T-cell (primary cell): ENCODE measurements at regions not wholly inside any gene's neighbourhood (a gene's known extent, or its start where the extent isn't known, plus 50 kb on each side); places are given as distances from the start of the nearest gene placed in this dataset.

Experiments used
- ATAC-seq, 4 experiments: fragments of 200-7000 bp in 3 of 4; fragments of 150-1000 bp in 1 of 4; cut with Tn5 transposase; replicated peaks in 1 of 4; 1 replicate in 3 of 4; 2 replicates in 1 of 4; pipeline ENCODE4 v1.10.0; 2021; ENCODE audit warnings: moderate library complexity in 3 of 4, mild to moderate bottlenecking in 2 of 4, moderate number of reproducible peaks in 1 of 4
- CTCF ChIA-PET, 2 donors: fragments of 300-600 bp; sonication (Branson Sonifier 250); formaldehyde crosslinking; loops; one replicate each; lab custom pipeline; 2022; ENCODE audit warnings: antibody characterized with exemption in 2 of 2; lab: Charles Lee
- POLR2A ChIA-PET, 2 donors: fragments of 300-600 bp; sonication (Branson Sonifier 250); formaldehyde crosslinking; loops; one replicate each; lab custom pipeline; 2022; ENCODE audit warnings: antibody characterized with exemption in 2 of 2; lab: Charles Lee
- DNase-seq, 35 experiments: peaks; one replicate each; pipeline versions ENCODE4 v3.0.0 to v3.0.0-alpha.2; 2013 to 2023
- H3K27ac ChIP-seq: one replicate; pipeline ENCODE4 v1.5.1; 2013; ENCODE audit warnings: low read length
- H3K27me3 ChIP-seq, 2 experiments: replicated peaks in 1 of 2; 1 replicate in 1 of 2; 2 replicates in 1 of 2; pipeline versions ENCODE4 v1.6.1 to v1.7.0; 2013; ENCODE audit warnings: low read length in 1 of 2, mixed read lengths in 1 of 2; ENCODE audit not compliant: control insufficient read depth in 2 of 2, insufficient read depth in 2 of 2; ENCODE audit errors: extremely low read depth in 1 of 2
- H3K36me3 ChIP-seq, 2 donors: 1 replicate in 1 of 2; 2 replicates in 1 of 2; pipeline versions ENCODE4 v1.6.1 to v1.7.0; 2013; ENCODE audit warnings: low read length in 1 of 2; ENCODE audit not compliant: control insufficient read depth in 2 of 2, insufficient read depth in 1 of 2; ENCODE audit errors: extremely low read depth in 1 of 2
- H3K4me1 ChIP-seq, 2 experiments: 1 replicate in 1 of 2; 2 replicates in 1 of 2; pipeline versions ENCODE4 v1.6.1 to v1.7.0; 2013; ENCODE audit warnings: low read length in 2 of 2, mixed read lengths in 1 of 2; ENCODE audit not compliant: insufficient read depth in 2 of 2, control insufficient read depth in 1 of 2; ENCODE audit errors: extremely low read depth in 1 of 2
- H3K4me3 ChIP-seq, 2 donors: 1 replicate in 1 of 2; 2 replicates in 1 of 2; pipeline versions ENCODE4 v1.5.1 to v1.7.0; 2013; ENCODE audit warnings: mild to moderate bottlenecking in 2 of 2, low read length in 1 of 2, moderate library complexity in 1 of 2; ENCODE audit not compliant: control insufficient read depth in 1 of 2; ENCODE audit errors: extremely low read depth in 1 of 2
- H3K9me3 ChIP-seq: 2 replicates; pipeline ENCODE4 v1.7.0; 2013
- H3K27ac Mint-ChIP-seq, 2 donors: one replicate each; pipeline ENCODE4 v1.8.0; 2020 to 2021; ENCODE audit warnings: mild to moderate bottlenecking in 2 of 2, mixed read lengths in 2 of 2
- H3K27me3 Mint-ChIP-seq, 2 donors: one replicate each; pipeline ENCODE4 v1.8.0; 2021 to 2022; ENCODE audit warnings: mixed read lengths in 2 of 2
- H3K36me3 Mint-ChIP-seq: one replicate; pipeline ENCODE4 v1.8.0; 2021; ENCODE audit warnings: mixed read lengths
- H3K4me1 Mint-ChIP-seq, 3 donors: one replicate each; pipeline ENCODE4 v1.8.0; 2020 to 2022; ENCODE audit warnings: mixed read lengths in 3 of 3, mild to moderate bottlenecking in 1 of 3
- H3K4me3 Mint-ChIP-seq, 3 donors: one replicate each; pipeline ENCODE4 v1.8.0; 2020 to 2022; ENCODE audit warnings: mild to moderate bottlenecking in 3 of 3, mixed read lengths in 3 of 3, moderate library complexity in 3 of 3
- H3K9me3 Mint-ChIP-seq, 3 donors: one replicate each; pipeline ENCODE4 v1.8.0; 2020 to 2022; ENCODE audit warnings: mixed read lengths in 3 of 3
- WGBS: methylation state at CpG from one replicate; pipeline ENCODE4 v1.1.5; 2013; ENCODE audit warnings: missing lambda C conversion rate; ENCODE audit not compliant: insufficient coverage; 5-methylcytosine and 5-hydroxymethylcytosine counted together

DNA sequence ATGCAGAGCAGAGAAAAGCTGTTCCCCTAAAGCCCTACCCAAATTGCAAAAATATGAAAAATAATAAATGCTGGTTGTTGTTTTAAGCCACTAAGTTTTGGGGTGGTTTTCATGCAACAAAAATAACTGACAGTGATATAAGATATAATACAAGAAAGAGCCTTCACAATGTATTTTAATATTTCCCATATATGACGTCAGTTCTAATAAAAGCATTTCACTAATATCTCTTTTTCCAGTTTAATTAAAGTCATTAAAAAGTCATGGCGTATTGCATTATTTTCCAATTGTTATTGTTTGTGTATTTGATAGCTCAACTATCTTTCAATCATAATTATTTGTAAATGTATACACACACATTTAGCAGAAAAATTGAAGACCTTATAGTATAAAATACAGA, 134.7 kb upstream of the EPHA7 start:
- H3K4me1 Mint-ChIP-seq = no peaks in the 10 kb centered on the region
- H3K36me3 ChIP-seq = no peaks in the 10 kb centered on the region
- ChIA-PET CTCF (no interaction called here), POLR2A (no interaction called here)
- H3K9me3 Mint-ChIP-seq = peaks cover 0 to 4% (median 0%) of the 10 kb centered on the region in 3 donors
- DNase-seq = no peak
- no peaks in the 10 kb centered on the region for H3K27me3 ChIP-seq
- H3K9me3 ChIP-seq = no peaks in the 10 kb centered on the region
- WGBS = no CpG with 5 or more reads among the region's 2 CpGs
- no peaks in the 10 kb centered on the region for H3K27me3 Mint-ChIP-seq
- H3K4me1 ChIP-seq = no peaks in the 10 kb centered on the region
- H3K27ac Mint-ChIP-seq = no peak overlapping the region
- no peak overlapping the region for H3K4me3 Mint-ChIP-seq
- ATAC-seq = no peak
- no peaks in the 10 kb centered on the region for H3K36me3 Mint-ChIP-seq
- H3K4me3 ChIP-seq = no peak overlapping the region
- H3K27ac ChIP-seq = no peak overlapping the region

DNA sequence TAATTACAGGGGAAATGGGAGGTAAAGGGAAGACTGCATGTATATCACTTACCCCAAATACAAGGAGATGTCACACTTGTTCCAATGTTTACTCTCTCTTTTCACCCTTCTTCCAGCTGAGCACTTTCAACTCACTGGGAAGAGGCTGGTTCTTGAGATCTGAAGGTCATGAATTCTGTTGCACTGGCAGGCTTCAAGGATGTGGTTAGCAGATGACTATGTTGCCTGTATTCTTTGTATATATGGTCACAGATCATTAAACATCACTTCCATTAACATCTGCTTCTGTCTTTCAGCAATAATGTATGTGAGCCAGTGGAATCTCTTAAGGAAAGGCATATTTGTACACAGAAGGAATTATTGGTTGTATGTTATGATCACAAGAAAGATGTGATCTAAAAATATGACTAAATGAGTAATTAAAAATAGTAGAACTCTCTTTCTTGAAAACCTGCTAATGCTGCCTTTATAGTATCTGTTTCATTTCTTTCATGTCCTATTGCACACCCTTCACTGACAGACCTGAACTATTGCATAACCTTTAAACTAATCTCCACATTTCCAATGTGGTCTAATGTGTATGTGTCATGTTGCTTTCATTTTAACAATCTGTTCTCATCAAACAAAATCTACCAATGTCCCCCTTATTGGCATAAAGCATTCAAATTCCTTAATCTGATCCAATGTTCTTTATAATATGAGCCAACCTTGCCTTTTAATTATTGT, 131.4 kb upstream of the EPHA7 start:
- Histone ChIP-seq H3K9me3 (no peaks in the 10 kb centered on the region), H3K36me3 (no peaks in the 10 kb centered on the region), H3K27me3 (no peaks in the 10 kb centered on the region), H3K4me1 (no peaks in the 10 kb centered on the region), H3K4me3 (no peak overlapping the region), H3K27ac (no peak overlapping the region)
- no peaks in the 10 kb centered on the region for H3K27me3 Mint-ChIP-seq
- peaks cover 4 to 9% (median 9%) of the 10 kb centered on the region in 3 donors for H3K9me3 Mint-ChIP-seq
- no peaks in the 10 kb centered on the region for H3K4me1 Mint-ChIP-seq
- H3K4me3 Mint-ChIP-seq = no peak overlapping the region
- ATAC-seq (no peak), DNase-seq (no peak)
- no peak overlapping the region for H3K27ac Mint-ChIP-seq
- POLR2A ChIA-PET = no interaction called here
- no peaks in the 10 kb centered on the region for H3K36me3 Mint-ChIP-seq
- CTCF ChIA-PET = no interaction called here

DNA sequence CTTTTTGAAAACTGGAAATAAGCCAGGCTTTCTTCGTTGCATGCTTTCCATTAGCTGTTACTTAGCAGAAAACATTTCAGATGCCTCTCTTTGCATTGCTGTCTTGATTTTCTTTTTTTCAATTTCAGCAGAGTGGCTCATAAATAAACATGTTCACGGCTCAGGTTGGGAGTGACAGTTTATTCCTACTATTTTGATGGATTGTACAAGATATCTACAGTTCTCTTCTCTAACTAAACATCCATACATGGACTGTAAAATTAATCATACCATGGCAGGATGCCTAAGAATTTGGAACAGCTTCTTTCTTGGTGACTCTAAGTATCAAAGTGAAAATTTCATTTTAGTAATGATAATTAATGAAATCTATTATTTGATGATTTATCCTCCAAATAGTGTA, 130.5 kb upstream of the EPHA7 start:
- ATAC-seq (no peak), DNase-seq (no peak)
- POLR2A ChIA-PET = interaction anchor here in 1 of 2 donors (0.7 kb wide), 1 partner anchor 21 kb away, joined by 5 read pairs; no protein-coding TSS in a partner anchor
- no peak overlapping the region for H3K4me3 Mint-ChIP-seq
- no peaks in the 10 kb centered on the region for H3K27me3 Mint-ChIP-seq
- H3K27ac Mint-ChIP-seq = no peak overlapping the region
- H3K36me3 Mint-ChIP-seq = no peaks in the 10 kb centered on the region
- H3K27me3 ChIP-seq = no peaks in the 10 kb centered on the region
- peaks cover 4 to 15% (median 9%) of the 10 kb centered on the region in 3 donors for H3K9me3 Mint-ChIP-seq
- H3K4me1 ChIP-seq = no peaks in the 10 kb centered on the region
- H3K27ac ChIP-seq = no peak overlapping the region
- no peaks in the 10 kb centered on the region for H3K36me3 ChIP-seq
- no peaks in the 10 kb centered on the region for H3K4me1 Mint-ChIP-seq
- no peak overlapping the region for H3K4me3 ChIP-seq
- CTCF ChIA-PET = no interaction called here
- H3K9me3 ChIP-seq = no peaks in the 10 kb centered on the region
- WGBS = 60% methylated on average over 1 of the region's 2 CpGs

DNA sequence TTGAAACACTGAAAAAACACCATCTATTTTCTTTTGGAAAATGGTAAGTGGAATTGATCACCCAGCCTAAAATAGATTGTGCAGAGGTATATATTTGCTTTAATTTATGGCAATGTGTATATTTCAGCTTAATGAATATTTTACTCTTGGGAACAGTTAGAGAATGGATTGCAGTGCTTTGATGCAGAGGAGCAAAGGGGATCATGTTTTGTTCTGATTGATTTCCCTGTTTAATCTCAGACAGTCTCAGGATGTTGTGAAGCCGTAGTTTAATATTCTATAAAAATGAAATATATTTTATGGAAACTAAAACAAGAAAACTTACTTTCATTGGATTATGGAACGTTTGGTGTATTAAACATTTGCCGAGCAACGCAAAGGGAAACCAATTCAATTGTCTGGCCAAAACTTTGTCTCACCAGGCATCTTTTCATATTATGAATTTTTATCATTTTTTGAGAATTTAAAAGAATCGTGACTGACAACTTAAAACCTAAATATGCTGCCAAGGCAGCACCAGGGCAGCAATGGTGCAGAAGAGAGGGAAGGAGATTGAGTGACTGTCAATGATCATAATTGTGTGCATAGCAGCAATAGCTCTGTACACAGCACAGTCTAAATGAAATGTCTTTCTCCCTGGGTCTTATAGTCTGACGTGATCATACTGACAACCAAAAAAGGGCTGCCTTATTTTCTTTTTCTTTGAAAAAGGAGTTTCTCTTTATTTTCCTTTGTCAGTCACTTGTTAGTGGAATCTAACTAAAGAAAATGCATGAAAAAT, 105.5 kb upstream of the EPHA7 start:
- Histone ChIP-seq H3K36me3 (no peaks in the 10 kb centered on the region), H3K9me3 (no peaks in the 10 kb centered on the region), H3K4me3 (no peak overlapping the region), H3K4me1 (no peaks in the 10 kb centered on the region), H3K27me3 (no peaks in the 10 kb centered on the region), H3K27ac (no peak overlapping the region)
- H3K9me3 Mint-ChIP-seq = peaks cover 0 to 4% (median 3%) of the 10 kb centered on the region in 3 donors
- H3K4me3 Mint-ChIP-seq = no peak overlapping the region
- ChIA-PET CTCF (no interaction called here), POLR2A (interaction anchor here in 1 of 2 donors (0.8 kb wide), 1 partner anchor 28 kb away, joined by 4 read pairs; no protein-coding TSS in a partner anchor)
- ATAC-seq = no peak
- H3K36me3 Mint-ChIP-seq = no peaks in the 10 kb centered on the region
- WGBS = no CpG with 5 or more reads among the region's 6 CpGs
- no peak for DNase-seq
- H3K27ac Mint-ChIP-seq = no peak overlapping the region
- no peaks in the 10 kb centered on the region for H3K27me3 Mint-ChIP-seq
- no peaks in the 10 kb centered on the region for H3K4me1 Mint-ChIP-seq

DNA sequence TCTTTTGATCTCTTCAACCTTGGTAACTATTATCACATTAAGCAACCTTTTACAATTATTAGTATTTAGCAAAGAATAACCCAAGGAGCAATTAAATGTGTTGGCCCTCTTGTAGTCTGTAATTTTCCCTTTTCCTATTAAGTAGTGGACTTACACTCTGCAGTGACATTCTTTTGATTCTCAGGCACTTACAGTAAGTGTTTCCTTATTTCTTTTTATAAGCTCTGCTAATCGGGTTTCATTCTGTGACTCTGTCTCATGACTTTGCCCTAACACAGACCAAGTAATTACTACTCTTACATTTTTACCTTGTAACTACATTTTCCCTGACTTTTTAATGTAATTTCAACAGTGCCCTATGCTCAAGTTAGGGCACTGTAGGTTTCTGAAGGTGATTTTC, 104.0 kb upstream of the EPHA7 start:
- no peak overlapping the region for H3K27ac Mint-ChIP-seq
- Histone ChIP-seq H3K36me3 (no peaks in the 10 kb centered on the region), H3K27ac (no peak overlapping the region), H3K4me3 (no peak overlapping the region), H3K27me3 (no peaks in the 10 kb centered on the region), H3K4me1 (no peaks in the 10 kb centered on the region), H3K9me3 (no peaks in the 10 kb centered on the region)
- peaks cover 4 to 7% (median 6%) of the 10 kb centered on the region in 3 donors for H3K9me3 Mint-ChIP-seq
- ChIA-PET CTCF (no interaction called here), POLR2A (no interaction called here)
- DNase-seq (no peak), ATAC-seq (no peak)
- no CpG with 5 or more reads among the region's 1 CpG for WGBS
- H3K4me3 Mint-ChIP-seq = no peak overlapping the region
- no peaks in the 10 kb centered on the region for H3K36me3 Mint-ChIP-seq
- H3K27me3 Mint-ChIP-seq = no peaks in the 10 kb centered on the region
- no peaks in the 10 kb centered on the region for H3K4me1 Mint-ChIP-seq

DNA sequence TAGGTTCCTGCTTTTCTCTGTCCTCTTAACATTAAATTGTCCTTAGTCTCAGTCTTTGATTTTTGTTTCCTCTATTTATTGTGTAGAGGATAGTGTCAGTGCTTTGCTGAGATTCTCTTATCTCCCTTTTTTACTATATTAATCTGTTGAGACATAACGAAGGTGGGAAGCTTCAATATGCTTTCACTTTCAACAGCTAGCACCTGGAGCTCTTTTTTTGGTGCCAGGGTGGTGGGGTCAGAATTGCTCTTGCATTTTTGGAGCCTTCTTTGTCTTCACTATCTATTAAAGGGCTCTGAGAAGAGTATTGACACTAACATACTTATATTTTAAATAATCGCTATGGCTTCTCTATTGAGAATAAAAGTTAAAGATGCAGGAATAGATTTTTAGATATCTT, 97.1 kb upstream of the EPHA7 start:
- Mint-ChIP-seq H3K27me3 (no peaks in the 10 kb centered on the region), H3K9me3 (peaks cover 6 to 14% (median 9%) of the 10 kb centered on the region in 3 donors), H3K4me3 (no peak overlapping the region), H3K4me1 (no peaks in the 10 kb centered on the region), H3K36me3 (no peaks in the 10 kb centered on the region), H3K27ac (no peak overlapping the region)
- DNase-seq (no peak), ATAC-seq (no peak)
- no CpG with 5 or more reads among the region's 2 CpGs for WGBS
- Histone ChIP-seq H3K27me3 (no peaks in the 10 kb centered on the region), H3K4me3 (no peak overlapping the region), H3K27ac (no peak overlapping the region), H3K9me3 (no peaks in the 10 kb centered on the region), H3K4me1 (no peaks in the 10 kb centered on the region), H3K36me3 (no peaks in the 10 kb centered on the region)
- CTCF ChIA-PET = no interaction called here
- POLR2A ChIA-PET = no interaction called here
